ENCODE measurements at regions not wholly inside any gene's neighbourhood (a gene's known extent, or its start where the extent isn't known, plus 50 kb on each side); places are given as distances from the start of the nearest gene placed in this dataset.

- H3K9me3 ChIP-seq (ENCODE audit: insufficient read depth, low read length): peaks cover 12% of the 10 kb centered on the region; the same call in 1 of the 2 replicates
- H3K4me2 ChIP-seq (ENCODE audit: low read length): no peak overlapping the region
- H2AFZ ChIP-seq (ENCODE audit: low read depth, low read length): no peak overlapping the region
- H4K20me1 ChIP-seq (ENCODE audit: insufficient read depth, low read length): no peaks in the 10 kb centered on the region
- H3K4me3 ChIP-seq (ENCODE audit: low read length): no peak overlapping the region
- TF ChIP-seq EZH2phosphoT487 (IDR thresholded peaks at IDR 0.05; ENCODE audit: low read depth) (no peak), CTCF (IDR thresholded peaks at IDR 0.05; ENCODE audit: low read depth, low read length) (no peak)
- H3K9ac ChIP-seq (ENCODE audit: low read length): no peak overlapping the region
- no peak overlapping the region for H3K27ac ChIP-seq (ENCODE audit: low read length)
- H3K79me2 ChIP-seq (ENCODE audit: low read length): no peaks in the 10 kb centered on the region
- H3K4me1 ChIP-seq (ENCODE audit: low read length): no peaks in the 10 kb centered on the region
- no peaks in the 10 kb centered on the region for H3K27me3 ChIP-seq (ENCODE audit: low read depth, low read length)
- H3K36me3 ChIP-seq (replicated peaks; ENCODE audit: low read depth, low read length): peaks cover 3% of the 10 kb centered on the region
Observed at GRCh38 chr18:34108206-34108605, 116.5 kb downstream of the NOL4 start.

- Histone ChIP-seq H3K27me3 (ENCODE audit: low read depth, low read length) (no peaks in the 10 kb centered on the region), H3K9me3 (ENCODE audit: insufficient read depth, low read length) (no peaks in the 10 kb centered on the region), H3K4me2 (ENCODE audit: low read length) (no peak overlapping the region), H3K36me3 (replicated peaks; ENCODE audit: low read depth, low read length) (no peaks in the 10 kb centered on the region), H3K4me3 (ENCODE audit: low read length) (no peak overlapping the region), H3K79me2 (ENCODE audit: low read length) (no peaks in the 10 kb centered on the region), H4K20me1 (ENCODE audit: insufficient read depth, low read length) (no peaks in the 10 kb centered on the region), H3K27ac (ENCODE audit: low read length) (no peak overlapping the region), H2AFZ (ENCODE audit: low read depth, low read length) (no peak overlapping the region), H3K4me1 (ENCODE audit: low read length) (no peaks in the 10 kb centered on the region), H3K9ac (ENCODE audit: low read length) (no peak overlapping the region)
- TF ChIP-seq CTCF (IDR thresholded peaks at IDR 0.05; ENCODE audit: low read depth, low read length): no peak
- no peak for TF ChIP-seq EZH2phosphoT487 (IDR thresholded peaks at IDR 0.05; ENCODE audit: low read depth)
Observed at GRCh38 chr18:34098109-34098508, 126.6 kb downstream of the NOL4 start.

- H2AFZ ChIP-seq (ENCODE audit: low read depth, low read length): no peak overlapping the region
- no peaks in the 10 kb centered on the region for H3K4me1 ChIP-seq (ENCODE audit: low read length)
- TF ChIP-seq CTCF (IDR thresholded peaks at IDR 0.05; ENCODE audit: low read depth, low read length): no peak
- no peak for TF ChIP-seq EZH2phosphoT487 (IDR thresholded peaks at IDR 0.05; ENCODE audit: low read depth)
- no peaks in the 10 kb centered on the region for H3K9me3 ChIP-seq (ENCODE audit: insufficient read depth, low read length)
- no peaks in the 10 kb centered on the region for H3K79me2 ChIP-seq (ENCODE audit: low read length)
- H3K36me3 ChIP-seq (replicated peaks; ENCODE audit: low read depth, low read length): no peaks in the 10 kb centered on the region
- H3K4me2 ChIP-seq (ENCODE audit: low read length): no peak overlapping the region
- no peaks in the 10 kb centered on the region for H3K27me3 ChIP-seq (ENCODE audit: low read depth, low read length)
- no peaks in the 10 kb centered on the region for H4K20me1 ChIP-seq (ENCODE audit: insufficient read depth, low read length)
- H3K27ac ChIP-seq (ENCODE audit: low read length): no peak overlapping the region
- no peak overlapping the region for H3K4me3 ChIP-seq (ENCODE audit: low read length)
- no peak overlapping the region for H3K9ac ChIP-seq (ENCODE audit: low read length)
Observed at GRCh38 chr18:34097312-34097711, 127.4 kb downstream of the NOL4 start.

GRCh38 chr18:34094148-34094547 lies 130.6 kb downstream of the NOL4 start:
- Histone ChIP-seq H3K9ac (ENCODE audit: low read length) (no peak overlapping the region), H3K27ac (ENCODE audit: low read length) (no peak overlapping the region), H3K9me3 (ENCODE audit: insufficient read depth, low read length) (no peaks in the 10 kb centered on the region), H4K20me1 (ENCODE audit: insufficient read depth, low read length) (no peaks in the 10 kb centered on the region), H3K27me3 (ENCODE audit: low read depth, low read length) (no peaks in the 10 kb centered on the region), H3K4me3 (ENCODE audit: low read length) (no peak overlapping the region), H3K4me1 (ENCODE audit: low read length) (no peaks in the 10 kb centered on the region), H3K79me2 (ENCODE audit: low read length) (no peaks in the 10 kb centered on the region), H2AFZ (ENCODE audit: low read depth, low read length) (no peak overlapping the region; the same call in 1 of the 2 replicates), H3K36me3 (replicated peaks; ENCODE audit: low read depth, low read length) (no peaks in the 10 kb centered on the region), H3K4me2 (ENCODE audit: low read length) (no peak overlapping the region)
- TF ChIP-seq CTCF (IDR thresholded peaks at IDR 0.05; ENCODE audit: low read depth, low read length) (no peak), EZH2phosphoT487 (IDR thresholded peaks at IDR 0.05; ENCODE audit: low read depth) (no peak)

Data from OCI-LY3 (cell line).